GM23338 (cell line): ENCODE measurements at regions not wholly inside any gene's neighbourhood (a gene's known extent, or its start where the extent isn't known, plus 50 kb on each side); places are given as distances from the start of the nearest gene placed in this dataset.

Source experiments
- ATAC-seq: fragments of 200-7000 bp; cut with Tn5 transposase; 3 replicates; pipeline ENCODE4 v1.9.1; 2020
- DNase-seq: peaks from one replicate; pipeline ENCODE4 v3.0.0-alpha.2; 2015; ENCODE audit warnings: low spot score
- H2AFZ ChIP-seq: fragments of 200-600 bp; sonication (generic); 2 replicates; pipeline ENCODE4 v1.8.0; 2016; ENCODE audit warnings: antibody characterized with exemption, mild to moderate bottlenecking, moderate library complexity
- H3F3A ChIP-seq: fragments of 200-600 bp; sonication (generic); replicated peaks from 2 replicates; pipeline ENCODE4 v1.8.0; 2017; ENCODE audit warnings: antibody characterized with exemption, mixed run types, low read depth
- H3K27ac ChIP-seq: fragments of 200-600 bp; sonication (generic); 2 replicates; pipeline ENCODE4 v1.6.1; 2016; ENCODE audit warnings: low read depth
- H3K27me3 ChIP-seq: fragments of 200-600 bp; sonication (generic); 2 replicates; pipeline ENCODE4 v1.8.0; 2016; ENCODE audit warnings: mild to moderate bottlenecking, mixed run types, moderate library complexity; ENCODE audit not compliant: insufficient read depth
- H3K36me3 ChIP-seq: fragments of 200-600 bp; sonication (generic); 2 replicates; pipeline ENCODE4 v1.8.0; 2016; ENCODE audit warnings: mild to moderate bottlenecking; ENCODE audit not compliant: insufficient read depth
- H3K4me1 ChIP-seq: fragments of 200-600 bp; sonication (generic); 2 replicates; pipeline ENCODE4 v1.8.0; 2016; ENCODE audit warnings: mild to moderate bottlenecking, moderate library complexity; ENCODE audit not compliant: insufficient read depth
- H3K4me2 ChIP-seq: fragments of 200-600 bp; sonication (generic); 2 replicates; pipeline ENCODE4 v1.7.1; 2017; ENCODE audit warnings: mixed run types
- H3K4me3 ChIP-seq: fragments of 200-600 bp; sonication (generic); 2 replicates; pipeline ENCODE4 v1.6.1; 2016; ENCODE audit warnings: mixed run types
- H3K79me2 ChIP-seq: fragments of 200-600 bp; sonication (generic); replicated peaks from 2 replicates; pipeline ENCODE4 v1.8.0; 2017; ENCODE audit warnings: mild to moderate bottlenecking; ENCODE audit not compliant: insufficient read depth
- H3K9me2 ChIP-seq: fragments of 200-600 bp; sonication (generic); 2 replicates; pipeline ENCODE4 v1.8.0; 2017; ENCODE audit not compliant: insufficient read depth
- H4K20me1 ChIP-seq: fragments of 200-600 bp; sonication (generic); replicated peaks from 2 replicates; pipeline ENCODE4 v1.8.0; 2017; ENCODE audit warnings: mild to moderate bottlenecking; ENCODE audit not compliant: insufficient read depth
- H3K27ac Mint-ChIP-seq: 2 replicates; pipeline ENCODE4 v1.8.0; 2020; ENCODE audit warnings: inconsistent platforms, mild to moderate bottlenecking, moderate library complexity, mixed read lengths
- H3K27me3 Mint-ChIP-seq: 3 replicates; pipeline ENCODE4 v1.8.0; 2022; ENCODE audit warnings: low read depth, mild to moderate bottlenecking, moderate library complexity, mixed read lengths, inconsistent platforms; ENCODE audit not compliant: insufficient read depth, poor library complexity
- H3K36me3 Mint-ChIP-seq: 3 replicates; pipeline ENCODE4 v1.8.0; 2021; ENCODE audit warnings: low read depth, mild to moderate bottlenecking, inconsistent platforms, moderate library complexity, mixed read lengths
- H3K4me1 Mint-ChIP-seq: 3 replicates; pipeline ENCODE4 v1.8.0; 2020; ENCODE audit warnings: mild to moderate bottlenecking, inconsistent platforms, mixed read lengths
- H3K4me3 Mint-ChIP-seq: 3 replicates; pipeline ENCODE4 v1.8.0; 2021; ENCODE audit warnings: moderate library complexity, mild to moderate bottlenecking, inconsistent platforms, mixed read lengths
- H3K9me3 Mint-ChIP-seq: 3 replicates; pipeline ENCODE4 v1.8.0; 2020; ENCODE audit warnings: moderate library complexity, mild to moderate bottlenecking, inconsistent platforms, mixed read lengths
- EZH2phosphoT487 ChIP-seq: fragments of 200-600 bp; sonication (generic); IDR thresholded peaks from one replicate; pipeline ENCODE4 v1.8.1; 2018; ENCODE audit warnings: antibody characterized with exemption; ENCODE audit not compliant: unreplicated experiment
- JUNB ChIP-seq: IDR thresholded peaks from one replicate; pipeline ENCODE4 v1.6.1; 2016; ENCODE audit warnings: antibody characterized with exemption; ENCODE audit not compliant: unreplicated experiment
- NANOG ChIP-seq: IDR thresholded peaks from 2 replicates; pipeline ENCODE4 v1.6.1; 2016; ENCODE audit warnings: antibody characterized with exemption, borderline replicate concordance
- POLR2AphosphoS5 ChIP-seq: IDR thresholded peaks from 2 replicates; pipeline ENCODE4 v1.6.1; 2016; ENCODE audit warnings: antibody characterized with exemption, low read depth
- STAT1 ChIP-seq: IDR thresholded peaks from one replicate; pipeline ENCODE4 v1.6.1; 2016; ENCODE audit warnings: antibody characterized with exemption; ENCODE audit not compliant: unreplicated experiment
- TF ChIP-seq, protein P1 (sequence below): fragments of 250-450 bp; sonication (Bioruptor Pico); IDR thresholded peaks from 2 replicates; pipeline ENCODE4 v1.5.0; 2020; ENCODE audit warnings: mild to moderate bottlenecking, moderate library complexity

DNA sequence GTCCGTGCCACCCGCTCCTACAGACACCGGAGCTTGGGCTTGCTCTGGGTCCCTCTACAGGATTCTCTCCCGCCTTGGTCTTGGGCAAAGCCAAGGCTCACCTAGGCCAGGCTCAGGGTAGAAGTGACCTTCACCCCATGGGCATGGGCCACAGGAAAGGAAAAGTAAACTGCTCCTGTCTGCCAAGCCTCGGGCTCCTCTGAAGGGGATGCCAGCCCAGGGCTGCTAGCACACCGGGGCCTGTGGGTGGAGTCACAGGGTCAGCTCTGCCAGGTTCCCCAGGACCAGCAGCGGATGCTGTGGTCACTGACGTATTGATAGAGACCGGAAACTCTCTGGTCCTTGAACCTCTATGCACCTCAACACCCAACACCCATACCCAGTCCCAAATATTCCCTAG is 222.7 kb upstream of the MGMT start:
- H3K9me3 Mint-ChIP-seq, result no peaks in the 10 kb centered on the region
- H3K4me2 ChIP-seq, result no peak overlapping the region
- H3K27me3 ChIP-seq, result no peaks in the 10 kb centered on the region
- H3K27ac Mint-ChIP-seq, result no peak overlapping the region
- no peak overlapping the region for H3K4me3 Mint-ChIP-seq
- no peaks in the 10 kb centered on the region for H3K36me3 Mint-ChIP-seq
- no peaks in the 10 kb centered on the region for H3F3A ChIP-seq
- H3K4me1 Mint-ChIP-seq, result no peaks in the 10 kb centered on the region
- no peaks in the 10 kb centered on the region for H3K27me3 Mint-ChIP-seq
- H3K27ac ChIP-seq, result no peak overlapping the region
- H2AFZ ChIP-seq, result no peak overlapping the region
- H3K4me3 ChIP-seq, result no peak overlapping the region
- TF ChIP-seq NANOG (no peak), POLR2AphosphoS5 (no peak)
- TF ChIP-seq, protein P1, sequence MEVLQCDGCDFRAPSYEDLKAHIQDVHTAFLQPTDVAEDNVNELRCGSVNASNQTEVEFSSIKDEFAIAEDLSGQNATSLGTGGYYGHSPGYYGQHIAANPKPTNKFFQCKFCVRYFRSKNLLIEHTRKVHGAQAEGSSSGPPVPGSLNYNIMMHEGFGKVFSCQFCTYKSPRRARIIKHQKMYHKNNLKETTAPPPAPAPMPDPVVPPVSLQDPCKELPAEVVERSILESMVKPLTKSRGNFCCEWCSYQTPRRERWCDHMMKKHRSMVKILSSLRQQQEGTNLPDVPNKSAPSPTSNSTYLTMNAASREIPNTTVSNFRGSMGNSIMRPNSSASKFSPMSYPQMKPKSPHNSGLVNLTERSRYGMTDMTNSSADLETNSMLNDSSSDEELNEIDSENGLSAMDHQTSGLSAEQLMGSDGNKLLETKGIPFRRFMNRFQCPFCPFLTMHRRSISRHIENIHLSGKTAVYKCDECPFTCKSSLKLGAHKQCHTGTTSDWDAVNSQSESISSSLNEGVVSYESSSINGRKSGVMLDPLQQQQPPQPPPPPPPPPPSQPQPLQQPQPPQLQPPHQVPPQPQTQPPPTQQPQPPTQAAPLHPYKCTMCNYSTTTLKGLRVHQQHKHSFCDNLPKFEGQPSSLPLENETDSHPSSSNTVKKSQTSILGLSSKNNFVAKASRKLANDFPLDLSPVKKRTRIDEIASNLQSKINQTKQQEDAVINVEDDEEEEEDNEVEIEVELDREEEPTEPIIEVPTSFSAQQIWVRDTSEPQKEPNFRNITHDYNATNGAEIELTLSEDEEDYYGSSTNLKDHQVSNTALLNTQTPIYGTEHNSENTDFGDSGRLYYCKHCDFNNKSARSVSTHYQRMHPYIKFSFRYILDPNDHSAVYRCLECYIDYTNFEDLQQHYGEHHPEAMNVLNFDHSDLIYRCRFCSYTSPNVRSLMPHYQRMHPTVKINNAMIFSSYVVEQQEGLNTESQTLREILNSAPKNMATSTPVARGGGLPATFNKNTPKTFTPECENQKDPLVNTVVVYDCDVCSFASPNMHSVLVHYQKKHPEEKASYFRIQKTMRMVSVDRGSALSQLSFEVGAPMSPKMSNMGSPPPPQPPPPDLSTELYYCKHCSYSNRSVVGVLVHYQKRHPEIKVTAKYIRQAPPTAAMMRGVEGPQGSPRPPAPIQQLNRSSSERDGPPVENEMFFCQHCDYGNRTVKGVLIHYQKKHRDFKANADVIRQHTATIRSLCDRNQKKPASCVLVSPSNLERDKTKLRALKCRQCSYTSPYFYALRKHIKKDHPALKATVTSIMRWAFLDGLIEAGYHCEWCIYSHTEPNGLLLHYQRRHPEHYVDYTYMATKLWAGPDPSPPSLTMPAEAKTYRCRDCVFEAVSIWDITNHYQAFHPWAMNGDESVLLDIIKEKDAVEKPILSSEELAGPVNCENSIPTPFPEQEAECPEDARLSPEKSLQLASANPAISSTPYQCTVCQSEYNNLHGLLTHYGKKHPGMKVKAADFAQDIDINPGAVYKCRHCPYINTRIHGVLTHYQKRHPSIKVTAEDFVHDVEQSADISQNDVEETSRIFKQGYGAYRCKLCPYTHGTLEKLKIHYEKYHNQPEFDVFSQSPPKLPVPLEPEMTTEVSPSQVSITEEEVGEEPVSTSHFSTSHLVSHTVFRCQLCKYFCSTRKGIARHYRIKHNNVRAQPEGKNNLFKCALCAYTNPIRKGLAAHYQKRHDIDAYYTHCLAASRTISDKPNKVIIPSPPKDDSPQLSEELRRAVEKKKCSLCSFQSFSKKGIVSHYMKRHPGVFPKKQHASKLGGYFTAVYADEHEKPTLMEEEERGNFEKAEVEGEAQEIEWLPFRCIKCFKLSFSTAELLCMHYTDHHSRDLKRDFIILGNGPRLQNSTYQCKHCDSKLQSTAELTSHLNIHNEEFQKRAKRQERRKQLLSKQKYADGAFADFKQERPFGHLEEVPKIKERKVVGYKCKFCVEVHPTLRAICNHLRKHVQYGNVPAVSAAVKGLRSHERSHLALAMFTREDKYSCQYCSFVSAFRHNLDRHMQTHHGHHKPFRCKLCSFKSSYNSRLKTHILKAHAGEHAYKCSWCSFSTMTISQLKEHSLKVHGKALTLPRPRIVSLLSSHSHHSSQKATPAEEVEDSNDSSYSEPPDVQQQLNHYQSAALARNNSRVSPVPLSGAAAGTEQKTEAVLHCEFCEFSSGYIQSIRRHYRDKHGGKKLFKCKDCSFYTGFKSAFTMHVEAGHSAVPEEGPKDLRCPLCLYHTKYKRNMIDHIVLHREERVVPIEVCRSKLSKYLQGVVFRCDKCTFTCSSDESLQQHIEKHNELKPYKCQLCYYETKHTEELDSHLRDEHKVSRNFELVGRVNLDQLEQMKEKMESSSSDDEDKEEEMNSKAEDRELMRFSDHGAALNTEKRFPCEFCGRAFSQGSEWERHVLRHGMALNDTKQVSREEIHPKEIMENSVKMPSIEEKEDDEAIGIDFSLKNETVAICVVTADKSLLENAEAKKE (CRISPR knock-in tag), result no peak
- ATAC-seq (no peak), DNase-seq (no peak)
- H3K9me2 ChIP-seq, result no peaks in the 10 kb centered on the region; the same call in 1 of the 2 replicates
- no peaks in the 10 kb centered on the region for H3K4me1 ChIP-seq
- H3K36me3 ChIP-seq, result no peaks in the 10 kb centered on the region
- H4K20me1 ChIP-seq, result no peaks in the 10 kb centered on the region
- H3K79me2 ChIP-seq, result no peaks in the 10 kb centered on the region

GRCh38 chr10:129244757-129245156 is 222.3 kb upstream of the MGMT start:
- Mint-ChIP-seq H3K9me3 (no peaks in the 10 kb centered on the region), H3K4me3 (no peak overlapping the region), H3K27ac (no peak overlapping the region), H3K4me1 (no peaks in the 10 kb centered on the region), H3K27me3 (no peaks in the 10 kb centered on the region), H3K36me3 (no peaks in the 10 kb centered on the region)
- no peaks in the 10 kb centered on the region for H3K79me2 ChIP-seq
- H4K20me1 ChIP-seq, result no peaks in the 10 kb centered on the region
- ATAC-seq, result no peak
- no peaks in the 10 kb centered on the region for H3K4me1 ChIP-seq
- no peak for DNase-seq
- no peaks in the 10 kb centered on the region; the same call in 1 of the 2 replicates for H3K9me2 ChIP-seq
- no peaks in the 10 kb centered on the region for H3F3A ChIP-seq
- H3K4me2 ChIP-seq, result no peak overlapping the region
- no peak for TF ChIP-seq NANOG
- no peak for TF ChIP-seq EZH2phosphoT487
- no peak for TF ChIP-seq STAT1
- TF ChIP-seq JUNB, result no peak
- TF ChIP-seq POLR2AphosphoS5, result no peak
- H3K27me3 ChIP-seq, result no peaks in the 10 kb centered on the region
- no peak overlapping the region for H3K4me3 ChIP-seq
- no peaks in the 10 kb centered on the region for H3K36me3 ChIP-seq
- no peak overlapping the region for H3K27ac ChIP-seq
- H2AFZ ChIP-seq, result no peak overlapping the region
